ENCODE measurements at regions not wholly inside any gene's neighbourhood (a gene's known extent, or its start where the extent isn't known, plus 50 kb on each side); places are given as distances from the start of the nearest gene placed in this dataset.

DNA sequence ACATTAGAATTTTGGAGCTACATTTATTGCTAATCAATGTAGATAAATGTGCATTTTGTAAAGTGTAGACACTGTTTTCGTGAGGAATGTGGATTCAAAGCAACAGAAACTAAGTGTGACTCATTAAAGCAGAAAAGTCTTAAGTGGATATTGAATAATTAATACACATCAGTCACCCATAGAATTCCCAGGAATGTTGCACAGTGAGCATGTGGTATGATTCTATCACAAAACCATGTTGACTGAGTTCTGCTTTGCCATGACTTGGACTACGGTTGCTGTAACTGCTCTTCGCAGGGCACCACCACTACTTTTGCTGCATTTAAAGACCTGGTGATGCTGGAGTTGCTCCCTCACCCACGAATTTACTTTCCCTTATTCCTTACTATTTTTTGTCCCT is 471.8 kb downstream of the KCNT2 start:
- H3K4me1 ChIP-seq = peaks cover 0 to 5% of the 10 kb centered on the region in 2 donors
- H3K27me3 ChIP-seq = no peaks in the 10 kb centered on the region
- no peaks in the 10 kb centered on the region for H3K9me3 ChIP-seq
- no peaks in the 10 kb centered on the region for H3K36me3 ChIP-seq
- TF ChIP-seq CTCF (IDR thresholded peaks at IDR 0.05) = no peak
- no peak for TF ChIP-seq POLR2A (IDR thresholded peaks at IDR 0.05)
- no peak overlapping the region for H3K4me3 ChIP-seq (replicated peaks in 1 of 3)
- intact Hi-C loops (cut with DNase I) = no loop called here
- no peak overlapping the region for H3K27ac ChIP-seq
- 88 to 89% methylated on average over 4 of the region's 4 CpGs for WGBS, 2 donors
- no peak for DNase-seq

GRCh38 chr1:196131691-196132090 is 476.5 kb downstream of the KCNT2 start:
- H3K9me3 ChIP-seq = no peaks in the 10 kb centered on the region

GRCh38 chr1:196128835-196129234 is 479.4 kb downstream of the KCNT2 start:
- intact Hi-C loops (cut with DNase I) = no loop called here
- Histone ChIP-seq H3K4me1 (peaks cover 9 to 14% of the 10 kb centered on the region in 2 donors), H3K27me3 (no peaks in the 10 kb centered on the region), H3K27ac (peak overlapping the region; percentile 65 to 86 (median 77)), H3K4me3 (replicated peaks in 1 of 3) (no peak overlapping the region), H3K9me3 (no peaks in the 10 kb centered on the region), H3K36me3 (no peaks in the 10 kb centered on the region)
- no peak for TF ChIP-seq POLR2A (IDR thresholded peaks at IDR 0.05)
- peak in 1 of 6 experiments; percentile 20 for TF ChIP-seq CTCF (IDR thresholded peaks at IDR 0.05)
- WGBS, 2 donors = 33 to 36% methylated on average over 2 of the region's 2 CpGs
- no peak for DNase-seq

More at GRCh38 chr1:196131691-196132090, 476.5 kb downstream of the KCNT2 start:
- TF ChIP-seq CTCF (IDR thresholded peaks at IDR 0.05) (no peak), POLR2A (IDR thresholded peaks at IDR 0.05) (no peak)
- 92 to 97% methylated on average over 1 of the region's 1 CpG for WGBS, 2 donors
- Histone ChIP-seq H3K4me1 (peaks cover 9 to 14% of the 10 kb centered on the region in 2 donors), H3K36me3 (no peaks in the 10 kb centered on the region), H3K4me3 (replicated peaks in 1 of 3) (no peak overlapping the region), H3K27ac (no peak overlapping the region), H3K27me3 (no peaks in the 10 kb centered on the region)
- DNase-seq = no peak
- intact Hi-C loops (cut with DNase I) = no loop called here

GRCh38 chr1:196121181-196121580 is 487.1 kb downstream of the KCNT2 start:
- 91 to 97% methylated on average over 2 of the region's 2 CpGs for WGBS, 2 donors
- no peak for DNase-seq

GRCh38 chr1:196115646-196116045 is 492.6 kb downstream of the KCNT2 start:
- WGBS, 2 donors = 6 to 7% methylated on average over 2 of the region's 2 CpGs
- no peaks in the 10 kb centered on the region for H3K36me3 ChIP-seq
- H3K9me3 ChIP-seq = no peaks in the 10 kb centered on the region
- intact Hi-C loops (cut with DNase I) = no loop called here
- TF ChIP-seq CTCF (IDR thresholded peaks at IDR 0.05) (no peak), POLR2A (IDR thresholded peaks at IDR 0.05) (no peak)
- no peaks in the 10 kb centered on the region for H3K27me3 ChIP-seq
- H3K4me1 ChIP-seq = peaks cover 5 to 7% of the 10 kb centered on the region in 2 donors
- H3K27ac ChIP-seq = peak overlapping the region; percentile 44 to 81 (median 59)
- DNase-seq = peak; percentile 98
- no peak overlapping the region for H3K4me3 ChIP-seq (replicated peaks in 1 of 3)

More at GRCh38 chr1:196121181-196121580, 487.1 kb downstream of the KCNT2 start:
- H3K36me3 ChIP-seq = no peaks in the 10 kb centered on the region
- no peaks in the 10 kb centered on the region for H3K27me3 ChIP-seq
- TF ChIP-seq CTCF (IDR thresholded peaks at IDR 0.05) = no peak
- no peak for TF ChIP-seq POLR2A (IDR thresholded peaks at IDR 0.05)
- intact Hi-C loops (cut with DNase I) = no loop called here
- H3K4me1 ChIP-seq = peaks cover under 1 to 4% of the 10 kb centered on the region in 2 donors
- H3K9me3 ChIP-seq = no peaks in the 10 kb centered on the region
- H3K27ac ChIP-seq = no peak overlapping the region
- no peak overlapping the region for H3K4me3 ChIP-seq (replicated peaks in 1 of 3)

Measured in thyroid gland (tissue), 4 donors.